HepG2 (cell line): ENCODE measurements at regions not wholly inside any gene's neighbourhood (a gene's known extent, or its start where the extent isn't known, plus 50 kb on each side); places are given as distances from the start of the nearest gene placed in this dataset.

Source experiments
- ATAC-seq: fragments of 200-7000 bp; cut with Tn5 transposase; 3 replicates; pipeline ENCODE4 v1.9.1; 2020; ENCODE audit warnings: mild to moderate bottlenecking, moderate library complexity
- BruUV-seq: library from RNA; stranded (reverse); fragments of 400-500 nt; replicated peaks from 2 replicates; lab custom pipeline; 2021; lab: Mats Ljungman, UMichigan
- CTCF ChIA-PET: fragments of 300-600 bp; formaldehyde crosslinking; extraction: SDS; loops from one replicate; lab custom pipeline; 2021; ENCODE audit warnings: low total read pairs, inconsistent platforms, low intra/inter-chr PET ratio; lab: Yijun Ruan, JAX
- POLR2A ChIA-PET: fragments of 350-600 bp; sonication (Branson Sonifier 250); formaldehyde crosslinking; loops from one replicate; lab custom pipeline; 2020; ENCODE audit warnings: antibody characterized with exemption, inconsistent platforms; lab: Yijun Ruan, JAX
- DNase-seq: peaks from one replicate; pipeline ENCODE4 v3.0.0-alpha.2; 2015; ENCODE audit warnings: low spot score
- FAIRE-seq: peaks from 3 replicates; lab custom pipeline; 2011; peaks lifted over from hg19 to GRCh38; lab: Jason Lieb, UNC
- H2AFZ ChIP-seq: one replicate; pipeline ENCODE4 v1.6.1; 2011; ENCODE audit warnings: low read length, inconsistent platforms
- H3K27ac ChIP-seq: fragments of 300-600 bp; 3 replicates; pipeline ENCODE4 v1.8.0; 2011; ENCODE audit warnings: mixed run types, mild to moderate bottlenecking, mixed read lengths, low read length, inconsistent platforms; ENCODE audit not compliant: insufficient read depth; ENCODE audit errors: extremely low read length
- H3K27me3 ChIP-seq, 2 experiments: fragments of 200-600 bp in 1 of 2; 2 replicates in 1 of 2; 3 replicates in 1 of 2; pipeline versions ENCODE4 v1.6.0 to v1.8.0; 2011; ENCODE audit warnings: low read length in 2 of 2, mild to moderate bottlenecking in 2 of 2, moderate library complexity in 2 of 2, inconsistent platforms in 1 of 2; ENCODE audit not compliant: insufficient read depth in 2 of 2, control insufficient read depth in 1 of 2
- H3K36me3 ChIP-seq, 2 experiments: fragments of 200-600 bp in 1 of 2; replicated peaks in 1 of 2; 2 replicates in 1 of 2; 3 replicates in 1 of 2; pipeline versions ENCODE4 v1.5.1 to v1.8.0; 2011; ENCODE audit warnings: low read length in 2 of 2, inconsistent platforms in 1 of 2; ENCODE audit not compliant: insufficient read depth in 2 of 2, control insufficient read depth in 1 of 2
- H3K4me1 ChIP-seq: 2 replicates; pipeline ENCODE4 v1.5.1; 2012; ENCODE audit warnings: low read length, inconsistent platforms; ENCODE audit not compliant: insufficient read depth
- H3K4me2 ChIP-seq: 2 replicates; pipeline ENCODE4 v1.6.0; 2011; ENCODE audit warnings: low read depth, low read length, inconsistent platforms
- H3K4me3 ChIP-seq, 3 experiments: fragments of 200-600 bp in 1 of 3; sonication (generic), shearing (Covaris generic) in 1 of 3; replicated peaks in 1 of 3; 2 replicates each; pipeline ENCODE4 v1.5.1; 2011 to 2016; ENCODE audit warnings: low read length in 3 of 3, inconsistent platforms in 2 of 3, low read depth in 2 of 3, mild to moderate bottlenecking in 2 of 3, control low read depth in 1 of 3, mixed read lengths in 1 of 3; ENCODE audit not compliant: insufficient read depth in 1 of 3
- H3K79me2 ChIP-seq: one replicate; pipeline ENCODE4 v1.6.1; 2011; ENCODE audit warnings: low read length, inconsistent platforms; ENCODE audit not compliant: insufficient read depth
- H3K9ac ChIP-seq: 2 replicates; pipeline ENCODE4 v1.6.0; 2011; ENCODE audit warnings: mild to moderate bottlenecking, low read depth, low read length, inconsistent platforms; ENCODE audit not compliant: insufficient read depth
- H3K9me3 ChIP-seq: 2 replicates; pipeline ENCODE4 v1.5.1; 2012; ENCODE audit warnings: mild to moderate bottlenecking, low read length
- H4K20me1 ChIP-seq: 2 replicates; pipeline ENCODE4 v1.6.0; 2011; ENCODE audit warnings: inconsistent platforms, mild to moderate bottlenecking, low read length, moderate library complexity; ENCODE audit not compliant: insufficient read depth
- REL ChIP-seq: sonication (generic); formaldehyde crosslinking; conservative IDR thresholded peaks from 2 replicates; pipeline ENCODE4 v1.8.0; 2022; ENCODE audit warnings: mild to moderate bottlenecking, missing genetic modification reagents, moderate library complexity
- WGBS: methylation state at CpG from one replicate; pipeline ENCODE4 v1.1.6; 2017; ENCODE audit warnings: low lambda C conversion rate; 5-methylcytosine and 5-hydroxymethylcytosine counted together
- in situ Hi-C: cut with HindIII; loops from 2 replicates; pipeline ENCODE4 v1.10.0; 2017; ENCODE audit warnings: low pct_unique_long_range_greater_than_20kb; ENCODE audit not compliant: extremely low pct_ligation_motif_present
- intact Hi-C: fragments of 100-400 bp; cut with micrococcal nuclease; formaldehyde crosslinking; loops from one replicate; pipeline ENCODE4 v1.10.0; 2022; ENCODE audit not compliant: unreplicated experiment
- TF ChIP-seq, protein P1 (sequence below): sonication (generic); formaldehyde crosslinking; IDR thresholded peaks from 2 replicates; pipeline ENCODE4 v1.4.0; 2020; ENCODE audit warnings: missing genetic modification reagents
- TF ChIP-seq, protein P2 (sequence below): sonication (generic); formaldehyde crosslinking; IDR thresholded peaks from 2 replicates; pipeline ENCODE4 v1.4.0; 2020; ENCODE audit warnings: mild to moderate bottlenecking, missing genetic modification reagents, borderline replicate concordance

DNA sequence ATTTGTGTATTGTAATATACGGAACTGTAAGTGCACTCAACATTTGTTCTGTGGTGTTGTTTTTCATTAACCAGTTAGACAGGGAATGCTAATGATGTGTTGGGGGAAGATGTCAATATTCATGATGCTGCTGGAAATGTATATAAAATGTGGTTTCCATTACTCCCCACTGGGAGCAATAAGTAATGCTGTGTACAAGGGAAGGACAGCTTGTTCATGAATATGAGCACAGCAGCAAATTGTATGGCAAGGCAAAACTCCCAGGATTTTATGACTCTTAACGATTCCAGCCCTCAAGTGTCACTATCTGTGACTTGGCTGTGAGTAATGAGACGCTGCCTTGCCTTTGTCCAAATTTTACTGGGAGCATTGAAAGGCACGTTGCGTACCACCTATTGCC, 312.4 kb upstream of the DDX18 start:
- Histone ChIP-seq H3K9ac (no peak overlapping the region), H3K27ac (no peak overlapping the region), H3K4me2 (no peak overlapping the region), H3K36me3 (no peaks in the 10 kb centered on the region), H2AFZ (no peak overlapping the region), H3K27me3 (no peaks in the 10 kb centered on the region; a peak in 1 of 5 replicates), H4K20me1 (no peaks in the 10 kb centered on the region), H3K79me2 (no peaks in the 10 kb centered on the region), H3K4me1 (no peaks in the 10 kb centered on the region), H3K4me3 (no peak overlapping the region), H3K9me3 (no peaks in the 10 kb centered on the region)
- FAIRE-seq (no peak), DNase-seq (no peak), ATAC-seq (no peak)
- intact Hi-C loops (no loop called here), in situ Hi-C loops (no loop called here)
- 4% methylated on average over 5 of the region's 5 CpGs for WGBS
- POLR2A ChIA-PET = no interaction called here
- CTCF ChIA-PET = no interaction called here
- TF ChIP-seq REL (CRISPR knock-in tag) = no peak
- TF ChIP-seq, protein P1, sequence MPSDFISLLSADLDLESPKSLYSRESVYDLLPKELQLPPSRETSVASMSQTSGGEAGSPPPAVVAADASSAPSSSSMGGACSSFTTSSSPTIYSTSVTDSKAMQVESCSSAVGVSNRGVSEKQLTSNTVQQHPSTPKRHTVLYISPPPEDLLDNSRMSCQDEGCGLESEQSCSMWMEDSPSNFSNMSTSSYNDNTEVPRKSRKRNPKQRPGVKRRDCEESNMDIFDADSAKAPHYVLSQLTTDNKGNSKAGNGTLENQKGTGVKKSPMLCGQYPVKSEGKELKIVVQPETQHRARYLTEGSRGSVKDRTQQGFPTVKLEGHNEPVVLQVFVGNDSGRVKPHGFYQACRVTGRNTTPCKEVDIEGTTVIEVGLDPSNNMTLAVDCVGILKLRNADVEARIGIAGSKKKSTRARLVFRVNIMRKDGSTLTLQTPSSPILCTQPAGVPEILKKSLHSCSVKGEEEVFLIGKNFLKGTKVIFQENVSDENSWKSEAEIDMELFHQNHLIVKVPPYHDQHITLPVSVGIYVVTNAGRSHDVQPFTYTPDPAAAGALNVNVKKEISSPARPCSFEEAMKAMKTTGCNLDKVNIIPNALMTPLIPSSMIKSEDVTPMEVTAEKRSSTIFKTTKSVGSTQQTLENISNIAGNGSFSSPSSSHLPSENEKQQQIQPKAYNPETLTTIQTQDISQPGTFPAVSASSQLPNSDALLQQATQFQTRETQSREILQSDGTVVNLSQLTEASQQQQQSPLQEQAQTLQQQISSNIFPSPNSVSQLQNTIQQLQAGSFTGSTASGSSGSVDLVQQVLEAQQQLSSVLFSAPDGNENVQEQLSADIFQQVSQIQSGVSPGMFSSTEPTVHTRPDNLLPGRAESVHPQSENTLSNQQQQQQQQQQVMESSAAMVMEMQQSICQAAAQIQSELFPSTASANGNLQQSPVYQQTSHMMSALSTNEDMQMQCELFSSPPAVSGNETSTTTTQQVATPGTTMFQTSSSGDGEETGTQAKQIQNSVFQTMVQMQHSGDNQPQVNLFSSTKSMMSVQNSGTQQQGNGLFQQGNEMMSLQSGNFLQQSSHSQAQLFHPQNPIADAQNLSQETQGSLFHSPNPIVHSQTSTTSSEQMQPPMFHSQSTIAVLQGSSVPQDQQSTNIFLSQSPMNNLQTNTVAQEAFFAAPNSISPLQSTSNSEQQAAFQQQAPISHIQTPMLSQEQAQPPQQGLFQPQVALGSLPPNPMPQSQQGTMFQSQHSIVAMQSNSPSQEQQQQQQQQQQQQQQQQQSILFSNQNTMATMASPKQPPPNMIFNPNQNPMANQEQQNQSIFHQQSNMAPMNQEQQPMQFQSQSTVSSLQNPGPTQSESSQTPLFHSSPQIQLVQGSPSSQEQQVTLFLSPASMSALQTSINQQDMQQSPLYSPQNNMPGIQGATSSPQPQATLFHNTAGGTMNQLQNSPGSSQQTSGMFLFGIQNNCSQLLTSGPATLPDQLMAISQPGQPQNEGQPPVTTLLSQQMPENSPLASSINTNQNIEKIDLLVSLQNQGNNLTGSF (CRISPR knock-in tag) = no peak
- TF ChIP-seq, protein P2, sequence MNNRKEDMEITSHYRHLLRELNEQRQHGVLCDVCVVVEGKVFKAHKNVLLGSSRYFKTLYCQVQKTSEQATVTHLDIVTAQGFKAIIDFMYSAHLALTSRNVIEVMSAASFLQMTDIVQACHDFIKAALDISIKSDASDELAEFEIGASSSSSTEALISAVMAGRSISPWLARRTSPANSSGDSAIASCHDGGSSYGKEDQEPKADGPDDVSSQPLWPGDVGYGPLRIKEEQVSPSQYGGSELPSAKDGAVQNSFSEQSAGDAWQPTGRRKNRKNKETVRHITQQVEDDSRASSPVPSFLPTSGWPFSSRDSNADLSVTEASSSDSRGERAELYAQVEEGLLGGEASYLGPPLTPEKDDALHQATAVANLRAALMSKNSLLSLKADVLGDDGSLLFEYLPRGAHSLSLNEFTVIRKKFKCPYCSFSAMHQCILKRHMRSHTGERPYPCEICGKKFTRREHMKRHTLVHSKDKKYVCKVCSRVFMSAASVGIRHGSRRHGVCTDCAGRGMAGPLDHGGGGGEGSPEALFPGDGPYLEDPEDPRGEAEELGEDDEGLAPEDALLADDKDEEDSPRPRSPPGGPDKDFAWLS (CRISPR knock-in tag) = no peak
- TF ChIP-seq, all 625 proteins: peak for 0
- BruUV-seq = no TSS peak
